Thymus (tissue), 11 donors: ENCODE measurements at regions not wholly inside any gene's neighbourhood (a gene's known extent, or its start where the extent isn't known, plus 50 kb on each side); places are given as distances from the start of the nearest gene placed in this dataset.
A peak's percentile ranks its signal among the peaks of the same experiment; 100 is the strongest.

ENCODE experiments used
- DNase-seq, 9 donors: peaks; one replicate each; pipeline ENCODE4 v3.0.0-alpha.2; 2013; ENCODE audit warnings: low spot score in 9 of 9, low read depth in 6 of 9, missing footprints in 1 of 9
- H3K27ac ChIP-seq, 2 donors: one replicate each; pipeline ENCODE4 v1.5.1; 2013; ENCODE audit warnings: control low read depth in 1 of 2, low read depth in 1 of 2, low read length in 1 of 2, mild to moderate bottlenecking in 1 of 2, moderate library complexity in 1 of 2
- H3K27me3 ChIP-seq, 2 donors: one replicate each; pipeline ENCODE4 v1.5.1; 2013; ENCODE audit warnings: low read length in 1 of 2; ENCODE audit not compliant: control insufficient read depth in 2 of 2, insufficient read depth in 1 of 2
- H3K36me3 ChIP-seq, 2 donors: one replicate each; pipeline ENCODE4 v1.5.1; 2013; ENCODE audit warnings: low read length in 1 of 2, mild to moderate bottlenecking in 1 of 2, moderate library complexity in 1 of 2; ENCODE audit not compliant: control insufficient read depth in 2 of 2, insufficient read depth in 2 of 2
- H3K4me1 ChIP-seq, 2 donors: one replicate each; pipeline ENCODE4 v1.5.1; 2013; ENCODE audit warnings: low read length in 2 of 2; ENCODE audit not compliant: control insufficient read depth in 2 of 2, insufficient read depth in 2 of 2
- H3K4me3 ChIP-seq, 2 donors: one replicate each; pipeline ENCODE4 v1.5.1; 2013; ENCODE audit warnings: low read length in 2 of 2, control low read depth in 1 of 2, mild to moderate bottlenecking in 1 of 2
- H3K9me3 ChIP-seq, 2 donors: one replicate each; pipeline ENCODE4 v1.5.1; 2013; ENCODE audit warnings: low read length in 1 of 2, mild to moderate bottlenecking in 1 of 2; ENCODE audit not compliant: control insufficient read depth in 2 of 2, insufficient read depth in 1 of 2
- WGBS: extraction: QIAGEN DNeasy Blood & Tissue Kit; methylation state at CpG from one replicate; pipeline ENCODE4 v1.1.7; 2013; 5-methylcytosine and 5-hydroxymethylcytosine counted together
- donor health status: healthy.

DNA sequence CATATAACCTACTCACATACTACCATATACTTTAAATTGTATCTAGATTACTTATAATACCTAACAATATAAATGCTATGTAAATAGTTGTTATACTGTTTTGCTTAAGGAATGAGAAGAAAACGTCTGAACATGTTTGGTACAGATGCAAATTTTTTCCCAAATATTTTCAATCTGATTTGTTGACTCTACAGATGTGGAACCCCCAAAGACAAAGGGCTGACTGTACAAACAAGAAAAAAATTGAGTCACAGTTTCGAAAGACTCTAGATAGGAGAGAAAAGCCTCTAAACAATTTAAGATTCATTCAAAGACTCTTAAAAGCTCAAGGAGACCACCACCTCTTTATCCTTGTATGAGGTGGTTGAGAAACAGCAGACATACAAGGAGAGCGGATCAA, 142.8 kb downstream of the SLC7A11 start:
- no peaks in the 10 kb centered on the region for H3K27me3 ChIP-seq
- 89% methylated on average over 3 of the region's 3 CpGs for WGBS
- H3K9me3 ChIP-seq: no peaks in the 10 kb centered on the region
- H3K4me3 ChIP-seq: no peak overlapping the region
- H3K27ac ChIP-seq: no peak overlapping the region
- H3K4me1 ChIP-seq: no peaks in the 10 kb centered on the region
- no peak for DNase-seq
- H3K36me3 ChIP-seq: no peaks in the 10 kb centered on the region

DNA sequence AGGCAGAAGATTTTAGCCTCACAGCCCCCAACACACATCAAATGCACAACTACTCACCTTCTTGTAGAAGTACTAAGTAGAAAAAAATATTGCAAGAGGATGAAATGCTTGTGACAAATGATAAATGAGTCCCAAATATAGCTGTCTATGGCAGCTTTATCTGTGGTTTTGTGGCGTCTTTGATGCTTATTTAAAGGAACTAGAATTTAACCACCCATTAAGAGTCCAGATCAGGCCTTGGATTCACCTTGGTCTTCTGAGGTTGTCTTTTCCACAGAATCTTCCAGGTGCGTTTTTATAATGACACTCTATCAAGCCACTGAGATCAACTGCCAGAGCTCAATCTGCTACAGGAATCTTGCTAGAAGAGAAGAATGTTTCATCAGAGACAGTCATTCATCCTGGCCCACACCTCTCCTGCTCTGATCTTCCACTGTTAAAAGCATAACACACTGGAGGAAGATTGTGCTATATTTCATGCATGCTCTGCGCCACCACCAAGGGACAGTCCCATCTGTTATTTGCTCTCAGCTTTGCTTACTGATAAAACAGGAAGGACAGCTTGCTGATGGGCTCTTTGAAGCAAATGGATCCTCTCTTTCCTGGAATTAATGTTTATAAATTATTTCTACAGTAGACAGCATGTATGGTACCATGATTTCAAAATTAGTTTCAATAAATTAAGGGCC, 144.1 kb downstream of the SLC7A11 start:
- Histone ChIP-seq H3K4me1 (no peaks in the 10 kb centered on the region), H3K27ac (no peak overlapping the region), H3K36me3 (no peaks in the 10 kb centered on the region), H3K9me3 (no peaks in the 10 kb centered on the region), H3K27me3 (no peaks in the 10 kb centered on the region), H3K4me3 (no peak overlapping the region)
- WGBS: 34% methylated on average over 3 of the region's 3 CpGs
- no peak for DNase-seq

GRCh38 chr4:138096384-138097062, 145.6 kb downstream of the SLC7A11 start:
- 82% methylated on average over 4 of the region's 4 CpGs for WGBS
- no peaks in the 10 kb centered on the region for H3K27me3 ChIP-seq
- no peak overlapping the region for H3K4me3 ChIP-seq
- no peak for DNase-seq
- no peaks in the 10 kb centered on the region for H3K4me1 ChIP-seq
- H3K36me3 ChIP-seq: no peaks in the 10 kb centered on the region
- H3K27ac ChIP-seq: no peak overlapping the region
- no peaks in the 10 kb centered on the region for H3K9me3 ChIP-seq

- Histone ChIP-seq H3K27me3 (no peaks in the 10 kb centered on the region), H3K4me3 (no peak overlapping the region), H3K4me1 (no peaks in the 10 kb centered on the region), H3K27ac (no peak overlapping the region), H3K9me3 (no peaks in the 10 kb centered on the region), H3K36me3 (no peaks in the 10 kb centered on the region)
- no peak for DNase-seq
- 96% methylated on average over 5 of the region's 5 CpGs for WGBS
Observed at GRCh38 chr4:138095378-138095777, 146.8 kb downstream of the SLC7A11 start.

- 92% methylated on average over 6 of the region's 6 CpGs for WGBS
- Histone ChIP-seq H3K4me1 (no peaks in the 10 kb centered on the region), H3K27ac (no peak overlapping the region), H3K27me3 (no peaks in the 10 kb centered on the region), H3K4me3 (no peak overlapping the region), H3K36me3 (no peaks in the 10 kb centered on the region), H3K9me3 (no peaks in the 10 kb centered on the region)
- DNase-seq: no peak
Observed at GRCh38 chr4:138092060-138092459, 150.1 kb downstream of the SLC7A11 start.

GRCh38 chr4:138090918-138091676, 151.1 kb downstream of the SLC7A11 start:
- Histone ChIP-seq H3K27me3 (no peaks in the 10 kb centered on the region), H3K4me1 (no peaks in the 10 kb centered on the region), H3K27ac (no peak overlapping the region), H3K9me3 (no peaks in the 10 kb centered on the region), H3K36me3 (no peaks in the 10 kb centered on the region), H3K4me3 (no peak overlapping the region)
- no peak for DNase-seq
- WGBS: 70% methylated on average over 5 of the region's 5 CpGs

GRCh38 chr4:138090150-138090917, 151.8 kb downstream of the SLC7A11 start:
- Histone ChIP-seq H3K4me3 (no peak overlapping the region), H3K27ac (no peak overlapping the region), H3K36me3 (no peaks in the 10 kb centered on the region), H3K4me1 (no peaks in the 10 kb centered on the region), H3K27me3 (no peaks in the 10 kb centered on the region), H3K9me3 (no peaks in the 10 kb centered on the region)
- WGBS: 55% methylated on average over 17 of the region's 17 CpGs
- DNase-seq: peak; percentile 2 to 52 (median 13)

DNA sequence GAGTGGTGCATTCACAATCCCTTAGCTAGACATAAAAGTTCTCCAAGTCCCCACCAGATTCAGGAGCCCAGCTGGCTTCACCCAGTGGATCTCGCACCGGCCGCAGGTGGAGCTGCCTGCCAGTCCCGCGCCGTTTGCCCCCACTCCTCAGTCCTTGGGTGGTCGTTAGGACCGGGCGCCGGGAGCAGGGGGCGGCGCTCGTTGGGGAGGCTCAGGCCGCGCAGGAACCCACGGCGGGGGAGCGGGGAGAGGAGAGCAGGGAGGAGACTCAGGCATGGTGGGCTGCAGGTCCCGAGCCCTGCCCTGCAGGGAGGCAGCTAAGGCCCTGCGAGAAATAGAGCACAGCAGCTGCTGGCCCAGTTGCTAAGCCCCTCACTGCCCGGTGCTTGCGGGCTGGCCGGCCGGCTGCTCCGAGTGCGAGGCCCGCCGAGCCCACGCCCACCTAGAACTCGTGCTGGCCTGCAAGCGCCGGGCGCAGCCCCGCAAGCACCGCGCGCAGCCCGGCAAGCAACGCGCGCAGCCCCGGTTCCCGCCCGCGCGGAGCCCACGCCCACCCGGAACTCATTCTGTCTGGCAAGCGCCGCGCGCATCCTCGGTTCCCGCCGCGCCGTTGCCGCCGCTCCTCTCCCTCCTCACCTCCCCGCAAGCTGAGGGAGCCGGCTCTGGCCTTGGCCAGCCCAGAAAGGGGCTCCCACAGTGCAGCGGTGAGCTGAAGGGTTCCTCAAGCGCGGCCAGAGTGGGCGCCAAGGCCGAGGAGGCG, 153.5 kb downstream of the SLC7A11 start:
- Histone ChIP-seq H3K4me3 (no peak overlapping the region), H3K27ac (no peak overlapping the region), H3K27me3 (no peaks in the 10 kb centered on the region), H3K9me3 (no peaks in the 10 kb centered on the region), H3K4me1 (no peaks in the 10 kb centered on the region), H3K36me3 (no peaks in the 10 kb centered on the region)
- 98% methylated on average over 67 of the region's 67 CpGs for WGBS
- DNase-seq: no peak
